Forelimb muscle (tissue), 1 donor: ENCODE measurements at regions not wholly inside any gene's neighbourhood (a gene's known extent, or its start where the extent isn't known, plus 50 kb on each side); places are given as distances from the start of the nearest gene placed in this dataset.
"Not testable (repeated sequence)": the region's sequence is repeated elsewhere in the genome, so short reads cannot be mapped to it uniquely, and the experiment has no call there.

Experiments used
- DNase-seq: peaks from one replicate; pipeline ENCODE4 v3.0.0-alpha.2; 2013; ENCODE audit warnings: low read depth

DNA sequence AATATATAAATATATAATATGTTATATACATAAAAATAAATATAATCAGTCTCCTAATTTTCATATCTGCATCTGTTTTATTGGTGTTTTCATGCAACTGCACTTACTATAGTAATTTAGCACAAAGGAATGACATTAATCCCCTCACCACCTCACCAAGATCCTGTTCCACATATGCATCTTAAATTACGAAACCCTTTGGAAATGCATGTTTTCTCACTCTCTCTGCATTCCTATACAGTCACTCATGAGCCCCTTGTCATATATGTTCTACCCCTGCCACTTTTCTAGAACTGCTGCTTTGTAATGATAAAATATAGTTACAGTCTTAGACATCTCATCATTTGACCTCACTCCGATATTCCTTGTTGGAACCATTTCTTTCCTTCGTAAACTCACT is 728.7 kb upstream of the SLIT2 start:
- DNase-seq: no peak

DNA sequence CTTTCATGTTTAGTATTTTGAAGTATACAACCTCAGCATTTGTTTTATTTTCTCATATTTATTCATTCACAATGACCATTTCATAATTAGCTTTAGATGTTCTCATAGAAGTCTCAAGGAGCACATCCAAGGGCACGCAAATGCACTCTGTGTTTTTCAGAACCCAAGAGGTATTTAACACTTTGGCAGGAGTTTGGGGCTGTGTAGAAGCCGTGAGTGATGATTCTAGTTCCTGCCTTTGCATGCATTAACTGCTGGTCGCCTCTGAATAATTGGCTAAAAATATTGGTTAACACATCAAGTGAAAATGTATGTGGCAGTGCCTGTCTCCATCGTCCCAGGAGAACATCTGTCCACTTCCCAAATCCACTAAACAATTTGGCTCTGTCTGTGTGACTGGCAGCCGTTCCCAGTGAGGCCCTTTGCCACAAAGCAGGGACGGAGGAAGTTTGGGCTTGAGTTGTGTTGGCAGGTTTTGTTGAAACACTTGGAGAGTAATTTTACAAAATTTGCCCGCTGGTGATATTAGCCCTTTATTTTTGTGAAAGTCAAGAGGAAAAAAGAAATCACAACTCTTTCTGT is 730.7 kb upstream of the SLIT2 start:
- no peak for DNase-seq

DNA sequence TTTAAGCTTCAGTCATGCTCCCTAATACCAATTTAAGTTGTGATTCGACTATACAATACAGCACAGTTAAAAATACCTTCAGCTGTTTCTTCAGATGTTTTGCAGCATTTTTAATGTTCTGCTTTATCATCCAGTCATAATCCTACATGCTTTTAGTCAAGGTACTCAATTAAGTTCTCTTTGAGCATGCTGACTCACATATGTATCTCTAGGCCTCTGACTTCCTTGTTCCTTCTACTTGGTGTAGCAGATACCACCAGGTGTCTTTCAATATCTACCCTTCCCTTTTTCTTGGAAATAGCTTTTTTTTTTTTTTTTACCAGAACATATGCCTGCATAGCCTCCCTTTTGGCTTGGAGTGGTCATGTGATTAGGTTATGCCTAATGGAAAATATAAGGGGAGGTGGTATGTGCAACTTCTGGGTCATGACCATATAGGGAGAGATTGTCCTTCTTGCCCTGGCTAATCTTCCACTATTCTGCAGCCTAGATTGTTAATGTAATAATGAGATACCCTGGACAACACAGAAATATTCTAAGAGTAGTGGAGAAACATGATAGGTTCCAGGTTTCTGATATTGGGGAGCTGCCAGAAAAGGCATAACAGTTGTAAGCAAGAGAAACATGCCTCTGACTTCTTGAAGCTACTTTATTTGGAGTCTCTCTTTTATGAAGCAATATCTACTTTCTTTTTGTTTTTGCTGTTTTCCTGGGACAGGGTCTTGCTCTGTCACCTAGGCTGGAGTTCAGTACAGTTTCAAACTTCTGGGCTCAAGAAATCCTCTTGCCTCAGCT is 737.2 kb upstream of the SLIT2 start:
- DNase-seq: no peak

DNA sequence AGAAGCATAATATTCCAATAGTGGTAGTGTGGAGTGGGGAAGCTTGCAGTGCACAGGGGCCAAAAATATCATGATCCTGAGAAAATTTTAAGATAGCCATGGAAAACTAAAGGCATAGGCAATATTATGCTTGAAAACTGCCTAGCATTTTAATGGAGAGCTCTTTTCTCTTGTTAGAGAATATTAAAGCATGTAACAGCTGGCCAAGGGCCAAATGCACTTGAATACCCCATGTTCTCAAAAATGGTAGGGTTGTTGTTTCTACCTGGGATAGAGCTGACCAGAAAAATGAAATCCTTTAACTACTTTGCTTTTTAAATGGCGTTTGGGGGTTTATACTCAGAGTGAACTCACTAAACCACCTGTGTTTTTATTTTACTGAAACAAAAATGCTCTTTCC is 739.6 kb upstream of the SLIT2 start:
- no peak for DNase-seq

DNA sequence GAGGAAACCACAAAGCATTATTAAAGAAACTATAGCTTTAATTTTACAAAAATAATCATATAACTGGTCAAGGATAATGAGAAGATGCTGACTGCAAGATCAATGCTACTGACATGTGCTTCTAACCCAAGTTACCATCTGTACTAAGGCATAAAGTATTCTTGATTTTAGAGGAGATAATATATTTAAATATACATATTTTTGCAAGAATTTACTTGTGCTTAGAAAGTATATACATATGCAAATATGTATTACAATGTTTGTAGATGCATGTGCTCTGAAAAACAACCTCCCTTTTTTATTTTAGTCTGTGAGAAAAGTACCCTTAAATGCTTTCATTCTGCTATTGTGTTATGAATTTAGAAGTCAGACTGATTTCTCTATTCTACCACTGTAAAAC is 740.7 kb upstream of the SLIT2 start:
- DNase-seq: no peak

DNA sequence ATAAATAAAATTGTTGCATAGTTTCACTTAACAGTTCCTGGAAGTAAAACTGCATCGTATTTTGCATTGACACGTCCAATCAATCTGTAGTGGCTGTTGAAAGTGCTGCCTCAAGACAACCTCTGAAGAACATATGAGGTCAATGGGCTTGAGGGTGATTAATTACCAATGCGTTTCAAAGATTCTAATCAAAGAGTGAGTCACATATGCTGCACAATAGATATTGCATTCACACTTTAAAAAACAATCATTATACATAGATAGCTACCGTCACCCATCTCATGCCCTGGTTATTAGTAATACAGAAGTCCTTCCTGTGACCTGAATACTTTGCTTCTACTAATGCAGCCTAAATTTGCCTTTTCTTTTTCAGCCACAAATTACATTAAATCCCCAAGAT is 743.3 kb upstream of the SLIT2 start:
- no peak for DNase-seq

DNA sequence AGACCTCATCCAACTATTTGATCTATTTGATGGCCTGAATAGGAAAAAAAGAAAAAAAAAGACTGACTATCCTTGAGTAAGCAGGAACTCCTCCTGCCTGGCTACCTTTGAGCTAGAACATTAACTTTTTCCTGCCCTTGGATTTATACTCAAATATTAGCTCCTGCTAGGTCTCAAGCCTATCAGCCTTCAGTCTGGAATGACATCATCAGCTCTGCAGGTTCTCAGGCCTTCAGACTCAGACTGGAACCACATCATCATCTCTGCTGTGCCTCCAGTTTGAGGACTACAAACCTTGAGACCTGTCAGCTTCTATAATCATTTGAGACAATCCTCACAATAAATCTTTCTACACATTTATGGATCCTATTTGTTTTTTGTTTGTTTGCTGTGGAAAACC is 754.0 kb upstream of the SLIT2 start:
- no peak for DNase-seq

DNA sequence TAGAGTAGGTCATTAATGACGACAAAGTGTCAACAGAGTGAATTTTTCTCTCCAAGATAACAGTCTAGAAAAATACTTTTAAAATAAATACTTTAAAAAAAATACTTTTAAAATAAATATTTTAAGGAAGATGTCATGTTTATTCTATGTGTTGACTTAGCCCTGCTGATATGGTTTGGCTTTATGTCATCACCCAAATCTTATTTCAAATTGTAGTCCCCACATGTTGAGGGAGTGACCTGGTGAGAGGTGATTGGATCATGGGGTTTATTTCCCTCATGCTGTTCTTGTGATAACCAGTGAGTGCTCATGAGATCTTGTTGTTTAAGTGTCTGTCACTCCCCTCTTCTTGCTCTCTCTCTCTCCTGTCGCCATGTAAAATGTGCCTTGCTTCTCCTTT is 754.9 kb upstream of the SLIT2 start:
- no peak for DNase-seq

DNA sequence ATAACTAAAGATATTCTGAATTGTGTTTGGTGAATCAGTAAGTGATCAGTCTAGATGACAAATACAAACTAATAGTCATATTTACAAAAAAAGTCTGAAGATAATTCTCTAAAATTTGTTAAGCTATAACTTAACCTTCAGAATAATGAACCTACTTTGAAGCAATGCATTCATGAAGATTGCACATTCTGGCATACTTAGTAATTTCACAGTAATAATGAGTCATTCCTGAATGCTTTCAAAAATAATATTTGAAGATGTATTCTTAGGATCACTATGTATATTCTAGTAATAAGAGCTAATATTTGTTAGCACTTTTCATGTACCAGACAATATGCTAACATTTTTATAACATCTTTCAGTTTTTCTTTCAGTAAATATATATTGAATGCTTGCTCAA is 756.7 kb upstream of the SLIT2 start:
- DNase-seq: no peak

DNA sequence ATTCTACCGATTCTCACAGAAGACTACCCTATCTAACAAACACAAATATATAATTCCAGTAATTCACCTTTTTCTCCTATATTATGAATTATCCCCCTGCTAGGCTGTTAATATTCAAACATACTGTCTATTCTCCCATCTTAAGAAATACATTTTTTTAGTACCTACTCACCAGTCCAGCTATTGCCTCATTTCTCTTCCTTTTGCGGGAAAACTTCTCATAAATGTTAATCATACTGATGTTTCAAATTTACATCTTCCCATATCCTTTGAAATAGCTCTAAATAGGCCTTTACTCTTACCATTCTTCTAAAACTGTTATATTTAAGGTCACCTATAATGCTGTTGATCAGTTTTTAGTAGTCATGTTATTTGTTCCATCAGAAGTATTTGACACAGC is 759.1 kb upstream of the SLIT2 start:
- no peak for DNase-seq

DNA sequence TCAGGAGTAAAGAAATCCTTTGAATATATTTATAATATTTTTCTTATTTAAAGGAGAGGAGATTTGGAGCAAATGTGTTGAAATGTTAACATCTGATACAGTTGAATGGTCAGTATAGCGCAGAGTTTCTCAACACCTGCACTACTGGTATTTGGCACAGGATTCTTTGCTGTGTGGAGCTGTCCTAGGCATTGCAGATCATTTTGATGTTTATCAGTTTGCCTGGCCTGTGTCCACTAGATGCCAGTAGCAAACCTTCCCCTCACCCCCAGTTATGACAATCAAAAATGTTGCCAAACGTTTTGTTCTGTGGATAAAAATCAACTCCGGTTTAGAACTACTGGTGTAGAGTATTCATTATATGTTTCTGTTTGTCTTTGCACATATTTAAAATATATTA is 765.3 kb upstream of the SLIT2 start:
- DNase-seq: no peak

DNA sequence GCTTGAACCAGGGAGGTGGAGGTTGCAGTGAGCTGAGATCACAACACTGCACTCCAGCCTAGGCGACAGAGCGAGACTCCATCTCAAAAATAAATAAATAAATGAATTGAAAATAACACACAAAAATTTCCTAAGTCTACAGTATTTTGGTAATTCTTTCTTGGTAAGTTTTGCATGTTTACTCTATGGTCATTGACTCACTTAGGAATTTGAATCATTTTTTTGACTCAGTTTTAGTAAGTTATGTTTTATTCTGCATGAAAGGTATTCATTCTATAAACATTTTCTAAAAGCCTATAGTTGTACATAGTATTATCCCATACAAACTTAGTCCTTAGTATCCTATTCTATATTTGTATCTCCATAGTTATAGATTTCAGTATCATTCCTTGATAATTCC is 772.9 kb upstream of the SLIT2 start:
- DNase-seq: no peak

DNA sequence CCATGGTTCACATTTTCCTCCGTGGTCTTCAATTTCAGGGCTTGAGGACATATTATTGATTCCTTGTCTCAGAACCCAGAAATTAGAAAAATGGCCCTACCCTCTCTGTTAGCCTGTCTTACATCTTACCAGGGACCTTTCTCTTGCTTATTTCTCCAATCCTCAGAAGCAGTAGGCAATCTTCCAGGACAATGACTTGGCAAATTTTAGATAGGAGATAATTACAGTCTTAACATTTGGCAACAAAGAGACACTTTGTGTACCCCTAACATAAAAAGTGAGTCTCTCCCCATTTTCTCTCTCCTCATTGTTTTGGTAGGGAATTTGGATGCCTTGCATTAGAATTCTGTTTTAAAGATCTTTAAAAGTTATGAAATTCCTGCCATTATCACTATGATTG is 778.1 kb upstream of the SLIT2 start:
- DNase-seq: no peak

DNA sequence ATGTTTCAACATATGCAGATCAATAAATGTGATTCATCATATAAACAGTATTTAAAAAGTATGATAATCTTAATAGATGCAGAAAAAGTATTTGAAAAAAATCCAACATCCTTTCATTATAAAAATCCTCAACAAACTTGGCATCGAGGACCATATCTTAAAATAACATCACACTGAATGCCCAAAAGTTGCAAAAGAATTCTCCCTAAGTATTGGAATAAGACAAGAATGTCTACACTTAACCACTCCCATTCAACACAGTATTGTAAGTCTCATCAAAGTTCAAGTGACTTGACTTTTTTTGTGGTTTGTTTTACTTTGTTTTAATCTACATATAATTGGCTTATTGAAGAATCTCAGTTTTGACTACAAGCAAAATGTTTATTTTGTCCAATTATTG is 779.0 kb upstream of the SLIT2 start:
- DNase-seq: no peak

DNA sequence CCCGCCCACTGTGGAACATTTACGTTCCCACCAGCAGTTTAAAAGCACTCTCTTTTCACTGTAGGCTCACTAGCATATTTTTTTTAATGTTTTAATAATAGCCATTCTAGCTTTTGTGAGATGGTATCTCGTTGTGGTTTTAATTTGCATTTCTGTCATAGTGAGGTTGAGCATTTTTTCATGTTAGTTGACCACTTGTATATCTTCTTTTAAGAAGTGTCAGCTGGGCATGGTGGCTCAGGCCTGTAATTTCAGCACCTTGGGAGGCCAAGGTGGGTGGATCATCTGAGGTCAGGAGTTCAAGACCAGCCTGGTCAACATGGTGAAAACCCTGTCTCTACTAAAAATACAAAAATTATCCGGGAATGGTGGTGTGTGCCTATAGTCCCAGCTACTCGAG is 781.7 kb upstream of the SLIT2 start:
- DNase-seq: not testable (repeated sequence)

DNA sequence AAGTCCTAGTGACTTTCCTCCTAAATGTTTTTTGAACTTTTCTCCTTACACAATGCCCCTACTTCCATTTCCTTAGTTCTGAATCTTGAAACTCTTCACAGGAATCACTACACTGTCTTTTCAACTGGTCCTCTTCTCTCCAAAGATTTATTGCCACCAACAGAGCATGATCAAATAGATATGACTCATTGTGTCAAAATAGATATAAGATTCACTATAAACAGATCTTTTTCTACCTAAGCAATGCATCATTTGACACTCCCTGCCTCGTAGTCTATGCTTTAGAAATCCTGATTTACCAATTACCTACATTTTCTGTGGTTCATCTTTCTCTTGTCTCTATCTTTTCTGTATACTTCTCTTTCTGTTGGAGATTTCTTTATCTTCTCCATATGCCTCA is 789.6 kb upstream of the SLIT2 start:
- no peak for DNase-seq

DNA sequence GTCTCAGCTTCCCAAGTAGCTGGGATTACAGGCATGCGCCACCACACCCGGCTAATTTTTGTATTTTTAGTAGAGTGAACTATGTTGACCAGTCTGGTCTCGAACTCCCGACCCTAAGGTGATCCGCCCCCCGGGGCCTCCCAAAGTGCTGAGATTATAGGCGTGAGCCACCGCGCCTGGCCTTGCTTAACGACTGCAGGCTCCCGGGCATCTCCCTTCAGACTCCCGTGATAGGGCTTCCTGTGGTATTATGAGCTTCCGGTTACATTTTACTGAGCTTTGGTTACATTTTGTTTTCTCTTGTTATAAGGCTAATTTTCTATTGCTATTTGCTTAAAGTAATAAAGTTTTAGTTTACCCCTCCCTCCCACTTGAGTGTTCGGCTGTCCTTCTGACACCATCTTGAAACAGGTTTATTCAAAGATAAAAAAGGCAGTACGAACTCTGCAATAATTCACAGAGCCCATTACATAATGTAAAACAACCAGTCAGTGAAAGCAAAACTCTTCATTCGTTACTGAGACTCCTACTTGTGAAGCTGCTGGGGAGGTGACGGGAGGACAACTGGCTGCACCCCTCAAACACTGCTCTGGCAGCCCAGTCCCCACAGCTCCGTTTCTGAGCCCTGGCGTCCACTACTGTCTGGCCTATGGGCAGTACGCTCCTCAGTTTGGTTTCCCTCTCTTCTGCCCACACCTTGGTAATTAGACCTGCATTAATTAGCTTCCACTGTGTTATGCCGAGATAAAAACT is 795.7 kb upstream of the SLIT2 start:
- DNase-seq: no peak

DNA sequence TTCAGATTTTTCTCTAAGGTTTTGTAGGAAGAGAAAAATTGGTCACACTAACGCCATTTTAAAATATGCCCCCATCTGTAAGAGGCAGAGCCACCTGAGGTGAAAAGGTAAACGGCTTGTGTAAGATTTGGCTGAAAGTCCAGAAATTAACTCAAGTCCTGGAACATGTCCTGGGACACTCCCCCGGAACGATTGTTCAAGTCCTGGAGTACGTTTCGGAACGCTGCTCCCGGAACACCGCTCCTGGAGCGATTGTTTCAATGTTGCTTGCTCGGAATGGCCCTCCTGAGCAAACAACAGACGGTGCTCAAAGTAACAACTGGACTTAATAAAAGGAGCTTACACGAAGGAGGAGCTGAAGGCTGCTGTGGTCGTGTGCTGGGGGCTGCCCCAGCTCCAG is 796.5 kb upstream of the SLIT2 start:
- no peak for DNase-seq

DNA sequence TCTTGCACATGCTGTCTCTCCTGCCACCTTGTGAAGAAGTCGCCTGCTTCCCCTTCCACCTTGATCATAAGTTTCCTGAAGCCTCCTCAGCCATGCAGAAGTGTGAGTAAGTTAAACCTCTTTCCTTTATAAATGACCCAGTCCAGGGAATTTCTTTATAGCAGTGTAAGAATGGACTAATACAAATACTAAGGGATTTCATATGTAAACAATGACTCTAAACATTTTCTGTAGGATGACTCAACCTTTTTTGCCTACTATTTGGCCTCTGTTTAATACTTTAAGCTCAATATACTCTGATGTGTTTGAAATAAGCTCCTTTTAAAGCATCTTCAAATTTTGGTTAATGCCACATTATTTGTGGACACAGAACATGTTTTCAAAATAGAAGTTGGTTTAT is 813.5 kb upstream of the SLIT2 start:
- DNase-seq: no peak

DNA sequence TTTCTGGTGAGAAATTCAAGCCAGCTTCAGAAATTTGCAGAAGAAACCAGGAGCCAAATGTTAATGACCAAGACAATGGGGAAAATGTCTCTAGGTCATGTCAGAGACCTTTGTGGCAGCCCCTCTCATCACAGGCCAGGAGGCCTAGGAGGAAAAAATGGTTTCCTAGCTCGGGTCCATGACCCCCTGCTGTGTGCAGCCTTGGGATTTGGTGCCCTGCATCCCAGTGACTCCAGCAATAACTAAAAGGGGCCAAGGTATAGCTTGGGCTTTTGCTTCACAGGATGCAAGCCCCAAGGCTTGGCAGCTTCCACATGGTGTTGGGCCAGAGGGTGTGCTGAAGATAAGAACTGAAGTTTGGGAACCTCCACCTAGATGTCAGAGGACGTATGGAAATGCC is 814.7 kb upstream of the SLIT2 start:
- no peak for DNase-seq

DNA sequence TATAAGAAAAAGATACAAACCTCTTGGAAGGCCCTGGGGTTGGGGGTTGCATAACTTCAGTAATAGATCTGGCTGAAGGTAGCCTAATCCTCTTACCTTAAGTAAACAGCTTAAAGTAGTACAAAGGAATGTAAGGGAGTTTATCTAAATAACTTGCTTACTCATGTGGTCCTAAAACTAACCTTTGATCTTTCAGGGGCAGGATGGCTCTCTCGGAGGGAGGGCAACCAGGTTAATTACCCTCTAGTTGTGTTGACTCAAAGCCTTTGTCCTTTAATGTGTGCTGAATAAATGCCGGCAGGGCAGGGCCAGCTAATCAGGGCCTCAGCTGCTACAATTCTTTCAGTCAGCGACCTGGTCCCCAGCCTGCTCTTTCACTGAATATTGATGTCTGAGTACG is 822.0 kb upstream of the SLIT2 start:
- DNase-seq: no peak

DNA sequence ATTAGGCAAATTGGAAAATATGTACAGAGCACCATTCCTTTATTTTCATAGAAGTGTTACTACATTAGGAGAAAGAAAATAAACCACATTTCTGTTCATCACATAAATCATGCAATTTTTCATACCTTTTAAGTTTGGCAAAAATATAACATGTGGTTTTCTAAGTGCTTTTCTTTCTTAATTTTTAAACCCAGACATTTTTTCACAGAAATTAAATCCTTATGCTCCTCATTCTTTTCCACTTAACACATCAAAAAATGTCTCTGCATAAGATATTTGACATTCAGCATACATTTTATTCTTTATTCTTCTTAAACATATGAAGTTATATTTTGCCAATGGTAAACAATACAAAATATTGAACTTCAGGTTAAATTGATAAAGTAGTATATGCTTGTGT is 826.6 kb upstream of the SLIT2 start:
- DNase-seq: no peak

DNA sequence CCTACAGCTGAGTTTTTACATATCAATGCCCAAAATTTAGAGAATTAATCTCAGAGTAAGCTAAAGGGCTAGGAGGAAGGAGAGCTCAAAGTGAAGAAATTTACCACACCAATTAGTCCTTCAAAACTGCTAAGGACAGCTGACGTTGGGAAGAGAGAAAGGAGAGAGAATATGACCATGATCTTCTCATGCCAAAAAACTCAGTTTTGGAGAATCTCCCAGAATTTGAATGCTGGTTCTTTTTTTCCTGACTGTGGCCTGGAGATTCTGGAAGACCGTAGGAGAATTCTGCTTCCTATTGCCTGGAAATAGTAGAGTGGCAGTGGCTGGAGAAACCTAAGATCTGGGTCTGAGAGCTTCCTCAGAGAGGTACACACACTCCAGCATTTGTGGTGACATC is 834.4 kb upstream of the SLIT2 start:
- no peak for DNase-seq
